HG02885 (cell line): ENCODE measurements at regions not wholly inside any gene's neighbourhood (a gene's known extent, or its start where the extent isn't known, plus 50 kb on each side); places are given as distances from the start of the nearest gene placed in this dataset.
"Not testable (repeated sequence)": the region's sequence is repeated elsewhere in the genome, so short reads cannot be mapped to it uniquely, and the experiment has no call there.

Experiments
- ATAC-seq: cut with Tn5 transposase; IDR thresholded peaks from one replicate; pipeline ENCODE4 v1.9.1; 2021; ENCODE audit warnings: mild to moderate bottlenecking; ENCODE audit not compliant: unreplicated experiment, poor library complexity

DNA sequence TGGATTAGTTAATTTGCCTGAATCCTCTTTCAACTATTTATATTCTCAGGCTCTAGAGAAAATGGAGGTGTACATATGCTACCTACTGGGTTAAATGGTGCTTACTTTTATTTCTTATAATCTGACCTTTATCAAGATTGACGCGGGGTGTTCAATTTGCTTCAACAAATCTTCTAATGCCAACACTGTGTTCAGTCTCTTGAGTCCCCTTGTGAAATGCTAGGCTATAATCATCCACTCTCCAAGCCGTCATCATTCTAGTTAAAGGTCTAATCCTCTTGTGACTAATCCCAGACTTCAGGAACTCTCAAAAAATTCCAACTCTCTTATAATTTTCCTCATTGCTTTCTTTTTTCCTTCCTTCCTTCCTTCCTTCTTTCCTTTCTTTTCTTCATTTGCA is 1396.2 kb downstream of the CDH8 start:
- no peak for ATAC-seq

DNA sequence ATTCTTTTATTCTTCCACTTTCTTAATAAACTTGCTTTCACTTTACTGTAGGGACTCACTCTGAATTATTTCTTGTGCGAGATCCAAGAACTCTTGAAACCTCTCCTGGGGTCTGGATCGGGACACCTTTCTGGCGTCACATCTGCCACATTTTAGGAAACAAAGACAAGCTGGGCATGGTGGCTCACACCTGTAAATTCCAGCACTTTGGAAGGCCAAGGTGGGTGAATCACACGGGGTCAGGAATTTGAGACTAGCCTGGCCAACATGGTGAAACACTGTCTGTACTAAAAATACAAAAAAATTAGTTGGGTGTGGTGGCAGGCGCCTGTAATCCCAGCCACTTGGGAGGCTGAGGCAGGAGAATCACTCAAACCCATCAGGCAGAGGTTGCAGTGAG is 1399.6 kb downstream of the CDH8 start:
- ATAC-seq: not testable (repeated sequence)

DNA sequence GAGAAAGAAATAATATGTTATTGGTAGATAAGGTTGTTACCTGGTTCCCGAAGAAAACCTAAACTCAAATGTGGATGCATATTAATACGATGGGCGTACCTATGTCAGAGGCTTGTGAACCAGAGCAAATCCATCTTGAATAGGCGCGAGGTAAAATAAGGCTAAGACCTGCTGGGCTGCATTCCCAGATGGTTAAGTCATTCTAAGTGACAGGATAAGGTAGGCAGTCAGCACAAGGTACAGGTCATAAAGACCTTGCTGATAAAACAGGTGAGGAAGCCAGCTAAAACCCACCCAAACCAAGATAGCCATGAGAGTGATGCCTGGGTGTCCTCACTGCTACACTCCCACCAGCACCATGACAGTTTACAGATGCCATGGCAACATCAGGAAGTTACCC is 1400.1 kb downstream of the CDH8 start:
- ATAC-seq: no peak

DNA sequence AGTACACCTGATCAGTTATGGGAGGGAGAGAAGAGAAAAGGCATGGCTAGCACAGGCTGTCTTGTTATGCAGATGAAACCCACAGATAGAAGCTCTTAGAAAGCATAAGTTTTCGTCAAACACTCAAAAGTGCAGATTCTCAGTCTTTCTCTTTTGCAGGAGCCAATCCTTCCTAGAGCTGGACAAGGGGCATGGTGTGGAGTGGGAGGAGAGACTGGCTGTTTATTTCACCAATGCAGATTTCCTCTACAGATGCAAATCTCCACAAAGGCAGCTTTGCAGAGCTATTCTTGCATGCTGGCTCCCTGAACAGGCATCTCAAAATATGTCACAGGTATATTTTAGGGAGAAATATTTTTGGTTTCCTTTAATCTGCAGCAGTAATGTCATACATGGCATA is 1400.7 kb downstream of the CDH8 start:
- no peak for ATAC-seq

DNA sequence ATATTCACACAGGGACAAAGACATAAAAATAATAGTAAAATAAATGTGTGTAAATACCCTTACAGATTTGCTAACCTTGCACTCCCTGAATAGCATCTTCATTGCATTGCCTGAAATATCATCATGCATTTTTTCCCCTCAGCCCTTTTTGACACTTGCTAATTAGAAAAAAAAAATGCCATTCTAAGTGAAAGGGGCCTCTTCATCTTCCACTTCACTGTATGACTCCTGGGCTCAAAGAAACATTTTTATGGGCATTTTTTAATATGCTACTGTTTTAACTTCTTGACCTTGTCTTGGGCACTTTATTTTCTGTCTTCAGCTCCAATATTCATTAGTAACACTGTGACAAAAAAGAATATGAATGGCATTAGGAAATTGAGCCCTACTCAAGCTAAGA is 1424.4 kb downstream of the CDH8 start:
- ATAC-seq: no peak

DNA sequence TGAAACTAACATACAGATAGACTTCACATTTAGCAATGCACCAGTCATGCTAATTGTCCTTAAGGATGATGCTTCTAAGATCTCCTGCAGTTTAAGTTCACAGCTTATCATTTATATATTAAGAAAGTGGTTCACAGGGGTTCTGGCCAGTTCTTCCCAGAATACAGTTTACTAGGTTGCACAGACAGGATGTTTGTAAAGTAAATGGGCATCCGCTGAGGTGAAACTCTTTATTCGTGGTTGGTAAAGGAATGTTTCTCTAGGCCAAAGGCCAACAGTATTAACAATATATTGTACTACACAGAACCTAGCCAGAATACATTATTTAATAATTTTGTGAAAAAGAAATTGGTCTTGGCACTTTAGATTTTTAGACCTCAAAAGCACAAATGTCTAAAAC is 1427.3 kb downstream of the CDH8 start:
- ATAC-seq: no peak

DNA sequence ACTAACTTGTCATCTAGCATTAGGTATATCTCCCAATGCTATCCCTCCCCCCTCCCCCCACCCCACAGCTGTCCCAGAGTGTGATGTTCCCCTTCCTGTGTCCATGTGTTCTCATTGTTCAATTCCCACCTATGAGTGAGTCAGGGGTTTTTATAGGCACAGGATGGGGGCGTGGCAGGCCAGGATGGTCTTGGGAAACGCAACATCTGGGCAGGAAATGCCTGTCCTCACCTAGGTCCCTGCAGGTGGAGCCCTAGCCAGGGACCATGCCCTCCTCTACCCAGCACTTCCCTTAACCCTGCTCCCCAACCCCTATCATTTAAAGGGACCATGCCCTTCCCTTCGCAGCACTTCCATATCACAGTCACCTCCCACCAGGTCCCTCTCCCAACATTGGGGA is 1430.6 kb downstream of the CDH8 start:
- not testable (repeated sequence) for ATAC-seq

DNA sequence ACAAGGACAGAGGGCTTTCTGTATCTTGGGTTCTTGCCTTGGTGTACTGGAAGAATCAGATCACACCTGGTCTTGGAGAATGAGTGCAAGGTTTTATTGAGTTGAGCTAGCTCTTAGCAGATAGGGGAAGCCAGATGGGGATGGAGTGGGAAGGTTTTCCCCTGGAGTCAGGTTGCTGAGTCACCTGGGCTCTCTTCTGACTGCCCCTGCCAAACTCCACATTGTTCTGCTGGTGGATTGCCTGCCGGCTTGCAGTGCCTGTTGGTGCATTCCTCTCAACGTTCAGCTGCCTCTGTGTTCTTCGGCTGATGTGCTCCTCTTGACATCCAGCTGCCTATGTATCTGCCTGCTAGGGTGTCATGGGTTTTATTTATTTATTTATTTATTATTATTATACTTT is 1431.1 kb downstream of the CDH8 start:
- no peak for ATAC-seq

DNA sequence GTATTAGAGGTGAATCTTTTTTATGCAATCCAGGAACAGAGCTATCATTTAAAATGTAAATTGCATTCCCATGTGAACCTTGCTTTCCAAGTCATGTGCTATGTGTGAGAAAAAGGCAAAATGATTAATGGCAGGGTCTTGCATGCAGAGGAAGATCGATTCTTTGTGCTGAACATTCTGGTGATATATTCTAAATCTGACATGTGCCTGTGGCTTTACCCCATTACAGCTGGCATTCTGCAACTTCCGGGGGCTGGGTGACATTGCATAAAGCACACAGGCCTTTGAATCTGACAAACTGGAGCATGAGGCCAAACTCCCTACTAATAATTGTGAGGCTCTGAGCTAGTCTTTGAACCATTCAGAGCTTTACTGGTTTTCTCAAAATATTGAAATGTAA is 1449.7 kb downstream of the CDH8 start:
- no peak for ATAC-seq

DNA sequence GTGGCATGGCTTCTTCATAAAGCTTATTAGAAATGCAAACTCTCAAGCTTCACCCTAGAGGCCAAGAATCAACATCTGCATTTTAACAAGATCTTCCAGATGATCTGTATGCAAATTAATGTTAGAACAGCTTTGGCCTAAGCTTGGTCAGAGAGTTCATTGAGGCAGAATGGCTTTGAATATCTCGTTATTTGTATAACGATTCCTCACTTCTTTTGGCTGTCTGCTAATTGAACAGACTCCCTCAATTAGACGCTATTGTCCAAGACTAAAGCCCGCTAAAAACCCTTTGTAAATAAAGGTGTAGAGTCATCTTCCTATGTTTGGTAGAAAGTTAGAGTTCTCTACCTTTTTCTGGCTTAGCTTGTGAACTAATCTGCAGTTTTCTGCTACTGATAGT is 1453.7 kb downstream of the CDH8 start:
- ATAC-seq: no peak

DNA sequence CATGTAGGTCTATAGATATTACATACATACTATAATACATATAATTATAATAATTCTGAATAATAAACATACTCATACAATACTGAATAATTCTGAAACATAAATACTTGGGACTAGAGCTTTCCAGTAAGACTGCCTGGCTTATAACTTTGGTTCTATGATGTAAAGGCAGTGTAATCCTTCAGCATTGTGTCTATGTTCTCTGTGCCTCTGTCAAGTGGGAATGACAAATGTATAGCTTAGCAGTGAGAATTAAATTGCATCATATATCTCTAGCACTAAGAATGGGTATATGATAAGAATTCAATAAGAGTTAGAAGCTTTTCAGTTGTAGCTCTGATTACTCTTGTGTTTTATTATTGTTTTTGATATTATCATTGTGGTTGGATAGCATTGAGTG is 1469.3 kb downstream of the CDH8 start:
- no peak for ATAC-seq

DNA sequence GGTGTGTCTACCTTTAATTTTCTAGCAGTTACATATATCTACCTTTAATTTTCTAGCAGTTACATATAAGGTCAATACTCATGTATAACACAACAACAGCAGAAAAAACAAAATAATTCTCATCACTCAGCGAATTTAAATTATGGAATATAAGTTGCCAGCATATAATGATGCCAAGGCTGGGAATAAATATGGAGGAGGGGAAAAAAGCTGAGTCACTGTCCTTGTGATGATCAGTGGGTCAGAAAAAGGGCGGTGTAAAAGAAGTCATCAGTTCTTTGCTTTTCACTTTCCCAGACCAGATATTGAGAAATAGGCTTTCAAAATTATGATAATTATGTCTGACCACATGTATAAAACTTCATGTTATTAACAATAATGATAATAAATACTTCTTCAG is 1471.7 kb downstream of the CDH8 start:
- no peak for ATAC-seq

DNA sequence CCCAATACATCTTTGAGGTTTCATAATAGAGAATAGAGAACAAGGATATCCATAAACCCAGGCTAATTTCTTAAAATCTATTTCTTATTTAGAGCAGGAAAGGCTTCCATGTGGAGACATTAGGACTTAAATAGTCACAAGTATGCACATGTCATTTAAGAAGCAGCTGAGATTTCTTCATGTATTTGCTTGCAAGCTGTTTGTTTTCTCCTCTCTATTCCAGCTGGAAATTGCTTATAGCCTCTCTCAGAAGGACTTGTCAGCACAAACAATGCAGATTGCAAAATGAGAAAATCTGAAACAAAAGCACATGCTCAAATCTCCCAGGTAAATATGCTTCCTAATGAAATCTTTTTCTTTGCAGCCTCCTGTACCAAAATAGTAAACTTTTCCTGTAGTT is 1473.1 kb downstream of the CDH8 start:
- ATAC-seq: no peak

DNA sequence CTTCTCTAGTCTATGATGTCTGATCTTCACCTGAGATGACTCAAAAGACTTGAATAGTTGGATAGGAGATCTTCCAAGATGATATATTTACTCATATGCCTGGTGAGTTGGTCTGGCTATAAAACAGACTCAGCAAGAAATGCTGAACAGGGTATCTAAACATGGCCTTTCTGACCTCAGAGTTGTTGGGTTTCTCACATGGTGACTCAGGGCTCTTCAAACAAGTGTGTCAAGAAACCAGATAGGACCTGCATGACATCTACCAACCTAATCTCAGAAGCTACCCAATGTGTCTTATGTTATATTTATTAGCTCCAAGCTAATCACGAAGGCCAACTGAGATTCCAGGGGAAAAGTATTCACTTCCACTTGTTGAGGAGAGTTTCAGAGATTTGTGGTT is 1477.3 kb downstream of the CDH8 start:
- ATAC-seq: no peak

DNA sequence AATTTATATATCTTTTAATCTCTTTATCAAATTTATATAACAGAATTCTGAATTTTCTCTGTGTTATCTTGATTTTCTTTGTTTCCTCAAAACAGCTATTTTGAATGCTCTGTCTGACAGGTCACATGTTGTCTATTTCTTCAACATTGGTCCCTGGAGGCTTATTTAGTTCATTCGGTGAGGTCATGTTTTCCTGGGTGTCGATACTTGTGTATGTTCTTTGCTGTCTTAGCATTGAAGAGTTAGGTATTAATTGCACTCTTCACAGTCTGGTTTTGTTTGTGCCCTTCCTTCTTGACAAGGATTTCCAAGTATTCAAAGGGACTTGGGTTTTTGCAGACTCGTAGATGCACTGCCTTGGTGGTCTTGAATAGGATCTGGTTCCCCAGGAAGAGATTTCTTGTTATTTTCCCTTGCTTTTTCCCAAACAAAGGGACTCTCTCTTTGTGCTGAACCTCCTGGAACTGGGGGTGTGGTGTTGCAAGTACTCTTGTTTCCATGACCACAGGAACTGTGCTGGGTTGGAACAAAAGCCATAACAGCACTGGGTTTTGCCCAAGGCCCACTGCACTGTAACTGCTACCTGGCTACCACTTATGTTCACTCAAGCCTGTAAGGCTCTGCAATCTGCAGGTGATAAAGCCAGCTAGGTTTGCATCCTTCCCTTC is 1483.0 kb downstream of the CDH8 start:
- no peak for ATAC-seq

DNA sequence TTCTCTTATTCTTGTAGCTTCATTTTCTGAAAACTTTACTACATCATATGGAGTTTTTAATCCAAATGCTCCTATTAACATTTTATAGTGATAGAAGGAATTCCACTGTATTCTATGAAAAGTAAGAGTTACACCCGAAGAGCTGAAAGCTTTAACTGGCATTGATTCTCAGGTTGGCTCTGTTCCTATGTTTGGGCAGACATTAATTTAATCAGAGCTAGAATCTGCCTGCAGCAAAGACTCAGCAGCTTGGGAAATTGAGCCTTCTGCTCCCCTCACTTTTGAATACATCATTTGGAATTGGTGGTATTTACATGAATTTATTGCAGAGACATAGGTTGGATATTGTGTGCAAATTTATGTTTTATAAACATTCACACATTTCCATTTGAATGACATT is 1494.7 kb downstream of the CDH8 start:
- ATAC-seq: no peak

DNA sequence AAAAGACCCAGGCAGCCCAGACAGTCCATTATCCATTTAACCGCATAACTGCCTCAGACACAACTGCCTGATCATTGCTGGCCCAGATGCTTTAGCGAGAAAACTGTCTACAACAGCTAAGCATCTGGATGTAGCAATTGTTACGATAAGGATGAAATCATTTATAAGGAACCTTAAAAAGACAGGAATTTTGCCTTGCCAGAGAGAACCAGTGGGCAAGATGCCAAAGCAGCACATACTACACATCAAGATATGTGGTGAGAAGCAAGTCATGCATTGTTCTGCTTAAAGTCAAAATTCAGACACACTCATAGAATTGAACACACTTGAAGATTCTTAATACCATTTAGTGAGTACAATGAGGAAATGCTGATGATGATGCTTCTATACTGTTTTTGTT is 1525.3 kb downstream of the CDH8 start:
- ATAC-seq: no peak

DNA sequence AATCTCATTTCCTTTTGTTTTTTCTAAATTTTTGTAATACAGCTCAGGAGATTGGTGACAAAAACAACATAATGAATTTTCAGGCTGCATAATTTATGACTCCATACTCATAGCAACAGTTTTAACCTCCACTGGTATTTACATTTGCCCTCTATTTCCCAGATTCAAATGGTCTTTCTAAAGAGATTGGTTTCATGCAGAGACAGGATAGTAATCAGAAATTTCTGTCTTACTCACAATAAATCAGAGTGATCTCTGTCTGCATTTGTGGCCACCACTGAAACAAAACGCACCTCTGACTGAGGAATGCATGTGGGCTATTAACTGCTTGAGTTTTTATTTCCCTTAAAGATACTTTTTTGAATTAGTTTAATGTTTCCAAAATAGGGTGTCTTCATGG is 1526.0 kb downstream of the CDH8 start:
- ATAC-seq: no peak

DNA sequence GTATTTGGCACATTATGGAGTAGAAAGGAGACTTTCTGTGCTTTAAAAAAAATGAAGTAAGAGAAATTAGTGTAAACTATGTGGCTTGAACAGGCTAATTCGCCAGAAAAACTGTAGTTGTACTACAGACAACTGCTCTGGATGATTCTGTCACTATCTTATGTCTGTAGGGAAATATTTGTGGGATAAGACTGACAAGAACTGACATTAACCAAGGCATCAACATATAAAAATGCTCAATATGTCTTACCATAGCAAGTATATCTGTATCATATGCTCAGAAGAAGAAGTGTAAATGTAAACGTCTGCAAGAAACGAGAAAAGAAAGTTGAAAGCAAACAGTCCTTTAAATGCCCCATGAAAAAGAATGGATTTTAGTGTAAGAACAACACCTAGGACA is 1545.0 kb downstream of the CDH8 start:
- no peak for ATAC-seq

DNA sequence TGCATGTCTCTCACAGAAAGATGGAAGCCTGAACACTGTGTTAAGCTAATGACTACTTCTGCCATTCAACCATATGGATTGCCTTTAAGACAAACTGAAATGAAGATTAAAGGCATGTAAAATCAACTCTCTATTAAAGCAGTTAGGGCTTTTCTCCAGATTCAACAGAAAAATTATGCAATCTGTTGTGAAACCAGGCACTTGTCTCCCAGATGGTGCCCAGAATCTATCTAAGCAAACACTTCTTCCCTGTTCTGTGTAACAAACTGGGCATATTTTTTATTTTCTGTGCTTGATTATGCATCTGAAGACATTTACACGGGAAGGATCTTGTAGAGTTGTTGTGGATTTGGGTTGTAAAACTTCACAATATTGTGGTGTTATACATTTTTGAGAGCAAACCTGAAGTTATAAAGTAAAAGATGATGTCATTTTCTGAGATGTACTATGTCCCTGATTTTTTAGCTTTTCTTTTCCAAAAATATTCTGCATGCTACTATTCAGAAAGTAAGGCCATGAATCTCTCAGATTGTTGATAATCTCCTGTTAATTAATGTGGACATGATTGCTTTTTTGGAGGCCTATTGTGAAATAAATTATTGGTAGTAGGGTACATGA is 1550.3 kb downstream of the CDH8 start:
- no peak for ATAC-seq

DNA sequence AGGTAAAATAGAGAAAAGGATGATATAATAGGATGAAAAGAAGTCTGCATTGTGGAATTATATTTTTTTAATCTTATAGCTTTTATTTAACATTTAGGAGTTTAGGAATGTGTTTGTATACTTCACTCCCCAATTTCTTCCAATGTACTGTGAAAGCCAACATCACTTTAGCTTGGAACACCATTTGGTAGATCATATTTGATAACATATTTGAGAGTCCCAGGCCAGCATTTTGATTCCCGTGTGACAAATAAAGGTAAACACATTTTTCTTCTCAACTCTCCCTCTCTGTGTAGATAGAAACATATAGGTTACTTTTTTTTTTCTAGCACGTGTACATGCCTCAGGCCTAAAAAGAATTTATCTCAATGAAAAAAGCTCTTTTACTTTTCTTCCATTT is 1551.3 kb downstream of the CDH8 start:
- ATAC-seq: no peak

DNA sequence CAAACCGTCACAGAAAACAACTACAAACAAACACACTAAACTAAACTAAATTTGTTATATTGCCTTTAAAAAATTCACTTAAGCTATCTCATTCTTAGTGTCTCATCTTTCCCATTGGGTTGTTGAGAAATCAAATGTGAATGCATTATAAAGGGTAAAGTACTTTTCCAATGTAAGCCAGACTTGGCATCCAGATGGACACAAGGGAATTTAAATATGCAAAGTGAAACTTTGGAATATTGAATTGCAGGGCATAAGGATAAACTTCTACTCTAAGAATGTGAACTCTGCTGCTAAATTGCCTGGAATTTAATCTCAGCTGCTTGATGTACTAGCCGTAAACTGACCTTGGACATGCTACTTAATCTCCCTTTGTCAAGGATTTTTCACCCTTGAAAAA is 1554.6 kb downstream of the CDH8 start:
- ATAC-seq: no peak

DNA sequence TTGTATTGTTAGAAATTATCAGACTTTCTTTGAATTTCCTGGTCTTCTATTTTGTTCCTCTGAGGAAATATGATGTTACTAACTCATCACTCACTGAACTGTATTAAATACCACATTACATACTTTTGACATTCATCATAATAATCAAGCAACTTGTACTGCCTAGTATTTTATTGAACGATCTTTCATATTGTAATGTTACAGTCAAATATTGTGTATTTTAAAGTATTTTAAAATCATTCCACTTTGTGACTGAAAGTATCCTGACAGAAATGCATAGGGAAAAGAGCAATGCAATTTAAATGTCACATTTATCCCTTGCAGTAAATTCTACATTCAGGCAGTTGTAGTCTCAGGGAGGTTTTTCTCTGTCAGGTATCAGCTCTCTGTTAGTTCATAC is 1557.4 kb downstream of the CDH8 start:
- no peak for ATAC-seq
